IPS-15b (cell line): ENCODE measurements at regions not wholly inside any gene's neighbourhood (a gene's known extent, or its start where the extent isn't known, plus 50 kb on each side); places are given as distances from the start of the nearest gene placed in this dataset.

Experiments used
- H3K27me3 ChIP-seq: one replicate; pipeline ENCODE4 v1.6.1; 2013; ENCODE audit warnings: low read length; ENCODE audit not compliant: control insufficient read depth, insufficient read depth
- H3K36me3 ChIP-seq: one replicate; pipeline ENCODE4 v1.6.1; 2013; ENCODE audit warnings: low read length; ENCODE audit not compliant: control insufficient read depth, insufficient read depth
- H3K4me1 ChIP-seq: one replicate; pipeline ENCODE4 v1.6.1; 2013; ENCODE audit warnings: mild to moderate bottlenecking, low read length; ENCODE audit not compliant: control insufficient read depth, insufficient read depth
- H3K4me3 ChIP-seq: one replicate; pipeline ENCODE4 v1.5.1; 2013; ENCODE audit warnings: low read depth, low read length
- H3K9ac ChIP-seq: one replicate; pipeline ENCODE4 v1.6.1; 2013; ENCODE audit warnings: low read depth, mild to moderate bottlenecking, low read length
- H3K9me3 ChIP-seq: one replicate; pipeline ENCODE4 v1.6.1; 2013; ENCODE audit warnings: mild to moderate bottlenecking, low read length; ENCODE audit not compliant: control insufficient read depth, insufficient read depth

DNA sequence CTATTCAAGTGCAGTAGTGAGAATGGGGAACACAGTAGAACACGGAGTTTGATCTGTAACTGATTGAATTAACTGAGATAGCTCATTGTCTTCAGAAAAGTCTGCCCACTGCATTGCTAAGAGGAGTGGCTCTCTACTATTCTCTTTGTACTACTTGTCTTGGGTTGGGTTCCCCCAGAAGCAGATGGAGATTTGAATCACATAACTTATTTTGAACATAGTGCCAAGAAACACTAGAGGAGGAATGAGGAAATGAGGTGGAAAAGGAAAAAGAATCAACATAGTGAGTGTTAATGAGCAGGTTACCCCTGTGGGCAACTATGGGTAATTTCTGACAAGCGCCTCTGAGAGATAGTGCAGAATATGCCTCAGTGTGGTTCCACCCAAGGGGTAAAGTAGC, 362.7 kb downstream of the STIM2 start:
- H3K9me3 ChIP-seq, result no peaks in the 10 kb centered on the region
- no peaks in the 10 kb centered on the region for H3K4me1 ChIP-seq
- no peaks in the 10 kb centered on the region for H3K36me3 ChIP-seq

DNA sequence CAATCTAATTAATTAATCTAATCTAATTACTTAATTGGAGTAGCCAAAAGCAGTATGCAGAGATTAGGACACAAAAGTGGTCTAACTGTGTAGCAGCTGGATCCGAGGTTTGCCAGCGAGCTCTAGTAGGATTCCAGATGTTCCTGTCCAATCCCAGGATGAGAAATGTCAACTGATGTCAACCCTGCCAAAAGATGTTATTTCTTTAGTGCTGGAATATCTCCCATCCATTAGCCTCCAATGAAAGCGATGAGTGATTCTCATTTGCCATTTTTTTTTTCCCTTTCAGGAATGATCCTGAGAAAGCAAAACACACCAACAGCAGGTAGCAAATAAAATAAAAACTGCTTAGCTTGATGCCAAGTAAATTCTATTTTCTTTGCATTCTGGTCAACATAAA, 372.9 kb downstream of the STIM2 start:
- no peaks in the 10 kb centered on the region for H3K36me3 ChIP-seq
- no peak overlapping the region for H3K4me3 ChIP-seq

More for the DNA sequence above, 362.7 kb downstream of the STIM2 start:
- H3K9ac ChIP-seq, result no peak overlapping the region
- H3K4me3 ChIP-seq, result no peak overlapping the region
- H3K27me3 ChIP-seq, result no peaks in the 10 kb centered on the region

DNA sequence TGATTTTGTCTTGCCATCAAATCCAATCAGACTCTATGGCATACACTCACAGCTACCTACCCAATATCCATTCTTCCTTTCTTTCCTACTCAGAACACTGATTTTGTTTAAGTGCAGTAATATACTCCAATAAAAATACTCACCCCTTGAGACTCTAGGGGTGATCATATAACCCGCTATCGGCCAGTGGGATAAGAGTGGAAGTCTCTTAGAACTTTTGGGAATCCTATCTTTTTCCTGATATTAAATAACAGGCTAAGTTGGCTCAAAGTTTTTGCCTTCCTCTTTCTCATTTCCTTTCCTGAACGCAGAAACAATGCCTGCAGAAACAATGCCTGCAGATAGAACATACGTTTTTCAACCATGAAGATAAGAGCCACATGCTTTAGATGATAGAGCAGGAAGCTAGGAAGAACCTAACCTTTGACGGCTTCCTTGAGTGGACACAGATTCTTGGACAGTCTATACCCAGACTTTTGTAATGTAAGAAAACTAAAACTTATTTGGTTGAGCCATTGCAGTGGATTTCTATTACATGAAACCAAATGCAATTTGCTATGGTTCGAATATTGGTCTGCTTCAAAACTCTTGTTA, 373.8 kb downstream of the STIM2 start:
- Histone ChIP-seq H3K36me3 (no peaks in the 10 kb centered on the region), H3K9ac (no peak overlapping the region), H3K27me3 (no peaks in the 10 kb centered on the region), H3K9me3 (no peaks in the 10 kb centered on the region), H3K4me1 (no peaks in the 10 kb centered on the region), H3K4me3 (no peak overlapping the region)

More for the DNA sequence above, 372.9 kb downstream of the STIM2 start:
- H3K4me1 ChIP-seq, result no peaks in the 10 kb centered on the region
- no peaks in the 10 kb centered on the region for H3K27me3 ChIP-seq
- H3K9me3 ChIP-seq, result no peaks in the 10 kb centered on the region
- H3K9ac ChIP-seq, result no peak overlapping the region

DNA sequence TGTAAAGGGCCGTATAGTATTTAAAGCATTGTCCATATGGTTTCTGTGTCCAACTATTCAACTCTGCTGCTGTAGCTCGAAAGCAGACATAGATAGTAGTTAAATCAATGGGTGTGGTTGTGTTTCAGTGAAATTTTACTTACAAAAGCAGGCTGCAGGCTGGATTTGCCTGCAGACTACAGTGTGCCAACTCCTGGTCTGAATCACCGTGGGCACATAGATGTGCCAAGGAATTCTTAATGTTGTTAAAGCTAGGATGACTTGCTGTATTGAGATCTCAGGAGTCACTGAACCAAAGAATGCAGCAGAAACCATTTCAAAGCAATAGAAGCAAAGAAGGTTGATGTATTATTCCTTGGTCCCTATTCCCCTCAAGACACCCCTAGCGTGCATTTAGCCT, 379.0 kb downstream of the STIM2 start:
- Histone ChIP-seq H3K4me1 (no peaks in the 10 kb centered on the region), H3K36me3 (no peaks in the 10 kb centered on the region), H3K4me3 (no peak overlapping the region), H3K27me3 (no peaks in the 10 kb centered on the region), H3K9me3 (no peaks in the 10 kb centered on the region), H3K9ac (no peak overlapping the region)

DNA sequence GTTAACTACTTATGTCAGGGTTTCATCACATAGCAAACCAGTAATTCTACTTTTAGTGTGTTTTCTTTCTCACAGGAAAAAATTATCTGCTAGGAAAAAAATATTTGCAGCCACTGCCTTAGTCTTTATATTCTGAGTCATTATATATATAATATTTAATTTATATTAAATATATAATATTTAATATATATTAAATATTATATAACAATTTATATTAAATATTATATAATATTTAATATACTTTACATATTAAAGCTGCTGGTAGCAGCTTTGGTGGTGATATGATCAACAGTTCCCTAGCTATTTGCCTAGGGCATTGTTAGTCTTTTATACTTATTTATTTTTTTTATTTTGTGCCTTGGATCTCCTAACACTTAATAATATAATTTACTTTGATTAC, 381.6 kb downstream of the STIM2 start:
- no peaks in the 10 kb centered on the region for H3K36me3 ChIP-seq
- H3K9me3 ChIP-seq, result no peaks in the 10 kb centered on the region
- no peaks in the 10 kb centered on the region for H3K27me3 ChIP-seq
- H3K9ac ChIP-seq, result no peak overlapping the region
- H3K4me1 ChIP-seq, result no peaks in the 10 kb centered on the region
- H3K4me3 ChIP-seq, result no peak overlapping the region

DNA sequence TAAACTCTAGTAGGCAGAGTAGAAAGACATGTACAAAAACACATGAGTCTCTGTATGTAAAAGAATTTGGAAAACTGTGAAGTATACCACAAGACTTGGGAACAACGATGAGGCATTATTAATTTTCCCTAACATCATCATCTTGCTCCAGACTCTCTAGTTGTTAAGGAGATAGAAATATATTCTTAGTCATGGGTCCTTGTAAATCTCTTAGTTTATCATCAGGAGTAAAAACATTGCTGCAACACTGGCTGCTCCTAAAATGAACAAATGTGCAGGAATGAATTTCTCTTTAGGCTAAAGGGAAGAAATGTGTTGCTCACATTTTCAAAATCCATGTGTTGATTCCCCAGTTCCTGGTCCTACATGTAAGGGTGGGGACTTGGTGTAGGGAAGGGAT, 384.6 kb downstream of the STIM2 start:
- Histone ChIP-seq H3K36me3 (no peaks in the 10 kb centered on the region), H3K4me3 (no peak overlapping the region), H3K9me3 (no peaks in the 10 kb centered on the region), H3K4me1 (no peaks in the 10 kb centered on the region), H3K27me3 (no peaks in the 10 kb centered on the region), H3K9ac (no peak overlapping the region)

DNA sequence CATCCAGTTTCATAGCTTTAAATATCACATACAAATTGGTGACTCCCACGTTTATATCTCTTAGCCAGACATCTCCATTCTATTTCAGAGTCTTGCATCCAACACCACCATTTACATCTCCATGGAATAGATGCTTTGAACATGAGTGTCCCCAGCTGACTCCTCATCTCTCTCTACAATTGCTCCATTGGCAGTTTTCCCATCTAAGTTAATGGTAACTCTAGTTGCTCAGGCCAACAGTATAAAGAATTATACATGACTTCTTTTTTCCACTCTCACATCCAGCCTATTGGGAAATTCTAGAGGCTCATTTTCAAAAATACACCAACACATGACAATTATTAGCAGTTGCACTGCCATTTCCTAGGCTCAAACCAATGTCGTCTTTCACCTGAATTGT, 388.2 kb downstream of the STIM2 start:
- Histone ChIP-seq H3K9ac (no peak overlapping the region), H3K36me3 (no peaks in the 10 kb centered on the region), H3K27me3 (no peaks in the 10 kb centered on the region), H3K4me3 (no peak overlapping the region), H3K4me1 (peaks cover under 1% of the 10 kb centered on the region), H3K9me3 (no peaks in the 10 kb centered on the region)

DNA sequence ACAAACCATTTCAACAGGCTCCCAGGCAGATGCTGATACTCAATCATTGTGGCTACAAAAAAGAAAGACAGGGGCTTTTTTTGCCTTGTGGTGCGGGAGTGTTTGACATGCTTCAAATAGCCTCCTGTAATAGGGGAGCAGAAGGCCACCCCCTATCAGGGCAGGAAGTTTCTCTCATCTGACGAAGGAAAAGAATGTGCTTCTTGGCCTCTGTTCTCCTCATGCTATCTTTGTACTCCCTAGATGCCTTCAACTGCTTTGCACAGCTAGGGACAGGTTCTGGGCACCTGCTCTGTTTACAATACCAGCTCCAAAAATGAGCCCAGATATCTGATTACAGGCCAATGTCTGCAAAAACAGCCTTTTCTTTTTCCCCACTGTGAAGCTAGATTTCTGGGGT, 391.1 kb downstream of the STIM2 start:
- Histone ChIP-seq H3K4me1 (peaks cover 2% of the 10 kb centered on the region), H3K36me3 (no peaks in the 10 kb centered on the region), H3K27me3 (no peaks in the 10 kb centered on the region), H3K9ac (no peak overlapping the region), H3K4me3 (no peak overlapping the region), H3K9me3 (no peaks in the 10 kb centered on the region)

DNA sequence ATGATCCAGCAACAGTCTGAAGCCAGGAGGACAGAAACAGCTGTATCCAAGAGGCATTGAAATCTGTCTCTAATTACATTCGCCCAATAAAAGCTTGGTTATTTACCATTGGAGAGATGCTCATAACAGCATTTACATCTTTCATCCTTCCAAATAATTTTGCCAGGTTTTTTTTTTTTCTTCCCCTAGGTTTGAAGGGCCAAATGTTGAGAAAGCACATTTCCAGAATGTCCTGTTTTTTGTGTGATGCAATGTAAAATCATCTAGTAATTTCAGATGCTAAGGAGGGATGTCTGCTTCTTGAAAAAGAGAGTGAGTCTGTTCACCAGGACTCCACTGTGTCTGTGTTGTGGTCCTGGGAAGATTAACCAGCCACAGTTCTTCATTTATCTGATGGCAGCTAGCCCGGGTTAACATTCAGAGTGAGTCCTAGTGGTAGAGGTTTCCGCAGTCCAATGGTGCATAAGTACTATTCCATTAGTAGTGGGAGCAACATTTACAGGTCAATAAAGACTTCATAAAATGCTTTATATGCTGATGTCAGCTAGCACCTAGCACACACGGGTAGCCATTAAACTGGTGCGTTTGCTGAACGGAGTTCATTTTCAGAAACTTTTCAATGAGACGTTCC, 406.8 kb downstream of the STIM2 start:
- no peaks in the 10 kb centered on the region for H3K9me3 ChIP-seq
- no peaks in the 10 kb centered on the region for H3K4me1 ChIP-seq
- no peak overlapping the region for H3K4me3 ChIP-seq
- no peak overlapping the region for H3K9ac ChIP-seq
- H3K27me3 ChIP-seq, result no peaks in the 10 kb centered on the region
- no peaks in the 10 kb centered on the region for H3K36me3 ChIP-seq

DNA sequence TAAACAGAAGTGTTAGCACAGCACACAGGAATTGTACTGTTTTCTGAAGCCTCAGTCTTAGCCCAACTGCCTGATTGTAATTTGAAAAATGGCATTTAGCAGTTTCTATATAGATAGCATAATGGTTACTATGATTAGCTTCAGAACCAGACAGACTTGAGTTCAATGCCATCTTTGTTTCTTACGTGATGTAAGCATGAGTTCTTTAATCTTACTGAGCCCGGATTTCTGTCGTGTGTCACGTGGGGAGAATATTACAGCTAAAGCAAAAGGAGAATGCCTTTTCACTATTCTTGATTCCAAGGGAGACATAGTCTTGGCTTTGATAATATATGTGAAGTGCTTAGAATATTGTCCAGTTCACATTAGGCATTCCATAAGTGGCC, 407.3 kb downstream of the STIM2 start:
- Histone ChIP-seq H3K36me3 (no peaks in the 10 kb centered on the region), H3K4me1 (no peaks in the 10 kb centered on the region), H3K9ac (no peak overlapping the region), H3K27me3 (no peaks in the 10 kb centered on the region), H3K9me3 (no peaks in the 10 kb centered on the region), H3K4me3 (no peak overlapping the region)

DNA sequence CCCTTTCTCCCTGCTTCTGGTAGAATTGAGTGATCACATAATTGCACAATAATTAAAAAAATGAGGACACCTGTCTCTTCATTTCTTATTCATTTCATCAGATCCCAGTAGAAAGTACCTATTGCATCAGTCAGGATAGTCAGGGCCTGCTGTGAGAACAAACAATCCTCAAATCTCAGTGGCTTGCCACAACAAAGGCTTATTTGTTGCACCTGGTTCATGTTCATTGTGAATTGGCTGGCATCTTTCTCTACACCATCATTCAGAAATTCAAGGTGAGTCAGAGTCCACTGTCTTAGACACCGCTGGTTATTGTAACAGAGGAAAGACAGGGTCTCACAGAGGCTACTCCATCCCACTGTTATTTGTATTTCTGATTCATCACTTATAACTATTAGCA, 409.8 kb downstream of the STIM2 start:
- Histone ChIP-seq H3K4me1 (no peaks in the 10 kb centered on the region), H3K9ac (no peak overlapping the region), H3K27me3 (no peaks in the 10 kb centered on the region)

DNA sequence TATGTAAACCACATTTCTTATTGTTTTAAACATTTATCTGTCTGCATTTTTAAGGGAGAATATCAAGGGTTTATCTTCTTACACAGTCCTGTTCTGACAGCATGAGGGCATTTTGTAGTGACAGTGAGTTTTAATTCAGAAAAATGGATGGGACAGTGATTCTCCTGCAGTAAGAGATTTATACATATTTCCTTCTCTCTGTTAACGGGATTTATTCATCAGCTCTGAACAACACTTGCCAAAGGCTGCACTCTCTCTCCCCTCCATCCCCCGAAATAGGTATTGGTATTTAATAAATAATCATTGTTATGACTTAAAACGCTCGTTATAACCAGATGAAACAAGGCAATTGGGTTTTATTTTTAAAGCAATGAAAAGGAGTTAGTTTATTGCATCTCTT, 410.9 kb downstream of the STIM2 start:
- no peak overlapping the region for H3K9ac ChIP-seq
- no peaks in the 10 kb centered on the region for H3K36me3 ChIP-seq
- no peaks in the 10 kb centered on the region for H3K4me1 ChIP-seq
- H3K27me3 ChIP-seq, result no peaks in the 10 kb centered on the region
- H3K9me3 ChIP-seq, result no peaks in the 10 kb centered on the region
- no peak overlapping the region for H3K4me3 ChIP-seq

More for the DNA sequence above, 409.8 kb downstream of the STIM2 start:
- no peak overlapping the region for H3K4me3 ChIP-seq
- H3K36me3 ChIP-seq, result no peaks in the 10 kb centered on the region
- no peaks in the 10 kb centered on the region for H3K9me3 ChIP-seq
